ENCODE measurements at regions not wholly inside any gene's neighbourhood (a gene's known extent, or its start where the extent isn't known, plus 50 kb on each side); places are given as distances from the start of the nearest gene placed in this dataset.
A peak's percentile ranks its signal among the peaks of the same experiment; 100 is the strongest.

- no peaks in the 10 kb centered on the region for H3K79me2 ChIP-seq (replicated peaks; ENCODE audit: insufficient read depth)
- no peak overlapping the region for H3K4me3 ChIP-seq
- no peaks in the 10 kb centered on the region for H3K36me3 ChIP-seq (ENCODE audit: insufficient read depth)
- no peak overlapping the region for H3K27ac ChIP-seq (ENCODE audit: low read depth)
- no peak for ATAC-seq
- no peaks in the 10 kb centered on the region for H4K20me1 ChIP-seq (replicated peaks; ENCODE audit: insufficient read depth)
- no peak overlapping the region for H3K27ac Mint-ChIP-seq
- peaks cover 11% of the 10 kb centered on the region for H3K4me1 Mint-ChIP-seq
- H3K4me3 Mint-ChIP-seq = no peak overlapping the region
- no peak overlapping the region for H3K4me2 ChIP-seq
- H3K4me1 ChIP-seq (ENCODE audit: insufficient read depth) = no peaks in the 10 kb centered on the region
- no peak for DNase-seq (ENCODE audit: low spot score)
- H2AFZ ChIP-seq = peak overlapping the region; percentile 84; the same call in 1 of the 2 replicates
- H3F3A ChIP-seq (replicated peaks; ENCODE audit: low read depth) = no peaks in the 10 kb centered on the region
- no peaks in the 10 kb centered on the region for H3K27me3 ChIP-seq (ENCODE audit: insufficient read depth)
- no peaks in the 10 kb centered on the region; the same call in 1 of the 2 replicates for H3K9me2 ChIP-seq (ENCODE audit: insufficient read depth)
- TF ChIP-seq CREB1 (CRISPR knock-in tag; IDR thresholded peaks at IDR 0.05; ENCODE audit: low read depth) (no peak), ZNF114 (CRISPR knock-in tag; IDR thresholded peaks at IDR 0.05) (no peak), JUNB (IDR thresholded peaks at IDR 0.05; ENCODE audit: unreplicated experiment) (no peak)
- peaks cover 1% of the 10 kb centered on the region for H3K27me3 Mint-ChIP-seq (ENCODE audit: insufficient read depth, low read depth, poor library complexity)
- no peaks in the 10 kb centered on the region for H3K36me3 Mint-ChIP-seq (ENCODE audit: low read depth)
- no peaks in the 10 kb centered on the region for H3K9me3 Mint-ChIP-seq
Measured at GRCh38 chr11:123268156-123268555, 73.1 kb upstream of the CLMP start.

DNA sequence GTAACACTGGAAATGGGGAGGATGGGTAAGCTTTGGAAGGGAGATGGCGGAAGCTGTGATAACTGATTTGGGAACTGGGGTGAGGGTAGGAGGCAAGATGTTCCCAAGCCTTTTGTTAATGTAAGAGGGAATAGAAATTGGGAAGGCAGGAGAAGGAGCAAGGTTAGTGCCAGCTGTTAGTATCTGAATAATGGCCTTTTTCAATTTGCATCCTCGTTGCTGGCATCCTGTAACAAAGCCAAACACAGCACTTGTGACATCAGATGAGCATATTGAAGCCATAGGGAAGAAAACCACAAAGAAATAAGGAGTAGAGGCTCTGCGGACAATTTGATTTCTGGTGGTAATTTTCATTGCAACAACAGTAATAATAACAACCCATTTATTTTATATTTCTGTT is 70.9 kb upstream of the CLMP start:
- Histone ChIP-seq H4K20me1 (replicated peaks; ENCODE audit: insufficient read depth) (no peaks in the 10 kb centered on the region), H3K36me3 (ENCODE audit: insufficient read depth) (no peaks in the 10 kb centered on the region), H3K27me3 (ENCODE audit: insufficient read depth) (peaks cover 1% of the 10 kb centered on the region; the same call in 1 of the 2 replicates), H3K4me2 (no peak overlapping the region), H3K27ac (ENCODE audit: low read depth) (no peak overlapping the region), H3K9me2 (ENCODE audit: insufficient read depth) (no peaks in the 10 kb centered on the region; the same call in 1 of the 2 replicates), H3K4me3 (no peak overlapping the region), H3K4me1 (ENCODE audit: insufficient read depth) (no peaks in the 10 kb centered on the region), H3K79me2 (replicated peaks; ENCODE audit: insufficient read depth) (no peaks in the 10 kb centered on the region), H3F3A (replicated peaks; ENCODE audit: low read depth) (no peaks in the 10 kb centered on the region), H2AFZ (peak overlapping the region; percentile 59; the same call in 1 of the 2 replicates)
- no peak overlapping the region for H3K27ac Mint-ChIP-seq
- H3K4me1 Mint-ChIP-seq = peaks cover 18% of the 10 kb centered on the region
- H3K4me3 Mint-ChIP-seq = no peak overlapping the region
- ATAC-seq (no peak), DNase-seq (ENCODE audit: low spot score) (no peak)
- H3K9me3 Mint-ChIP-seq = no peaks in the 10 kb centered on the region
- peaks cover 2% of the 10 kb centered on the region for H3K27me3 Mint-ChIP-seq (ENCODE audit: insufficient read depth, low read depth, poor library complexity)
- no peaks in the 10 kb centered on the region for H3K36me3 Mint-ChIP-seq (ENCODE audit: low read depth)
- TF ChIP-seq STAT1 (IDR thresholded peaks at IDR 0.05; ENCODE audit: unreplicated experiment) (no peak), EZH2phosphoT487 (IDR thresholded peaks at IDR 0.05; ENCODE audit: unreplicated experiment) (no peak), ZNF114 (CRISPR knock-in tag; IDR thresholded peaks at IDR 0.05) (no peak), CREB1 (CRISPR knock-in tag; IDR thresholded peaks at IDR 0.05; ENCODE audit: low read depth) (no peak), NANOG (IDR thresholded peaks at IDR 0.05; ENCODE audit: borderline replicate concordance) (no peak), ZNF331 (CRISPR knock-in tag; IDR thresholded peaks at IDR 0.05; ENCODE audit: low read depth) (no peak), JUNB (IDR thresholded peaks at IDR 0.05; ENCODE audit: unreplicated experiment) (no peak), POLR2AphosphoS5 (IDR thresholded peaks at IDR 0.05; ENCODE audit: low read depth) (no peak)
- TF ChIP-seq, protein P1, sequence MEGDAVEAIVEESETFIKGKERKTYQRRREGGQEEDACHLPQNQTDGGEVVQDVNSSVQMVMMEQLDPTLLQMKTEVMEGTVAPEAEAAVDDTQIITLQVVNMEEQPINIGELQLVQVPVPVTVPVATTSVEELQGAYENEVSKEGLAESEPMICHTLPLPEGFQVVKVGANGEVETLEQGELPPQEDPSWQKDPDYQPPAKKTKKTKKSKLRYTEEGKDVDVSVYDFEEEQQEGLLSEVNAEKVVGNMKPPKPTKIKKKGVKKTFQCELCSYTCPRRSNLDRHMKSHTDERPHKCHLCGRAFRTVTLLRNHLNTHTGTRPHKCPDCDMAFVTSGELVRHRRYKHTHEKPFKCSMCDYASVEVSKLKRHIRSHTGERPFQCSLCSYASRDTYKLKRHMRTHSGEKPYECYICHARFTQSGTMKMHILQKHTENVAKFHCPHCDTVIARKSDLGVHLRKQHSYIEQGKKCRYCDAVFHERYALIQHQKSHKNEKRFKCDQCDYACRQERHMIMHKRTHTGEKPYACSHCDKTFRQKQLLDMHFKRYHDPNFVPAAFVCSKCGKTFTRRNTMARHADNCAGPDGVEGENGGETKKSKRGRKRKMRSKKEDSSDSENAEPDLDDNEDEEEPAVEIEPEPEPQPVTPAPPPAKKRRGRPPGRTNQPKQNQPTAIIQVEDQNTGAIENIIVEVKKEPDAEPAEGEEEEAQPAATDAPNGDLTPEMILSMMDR (conservative IDR thresholded peaks at IDR 0.05; ENCODE audit: low read depth in 2 of 2) = no peak
- TF ChIP-seq, protein P2, sequence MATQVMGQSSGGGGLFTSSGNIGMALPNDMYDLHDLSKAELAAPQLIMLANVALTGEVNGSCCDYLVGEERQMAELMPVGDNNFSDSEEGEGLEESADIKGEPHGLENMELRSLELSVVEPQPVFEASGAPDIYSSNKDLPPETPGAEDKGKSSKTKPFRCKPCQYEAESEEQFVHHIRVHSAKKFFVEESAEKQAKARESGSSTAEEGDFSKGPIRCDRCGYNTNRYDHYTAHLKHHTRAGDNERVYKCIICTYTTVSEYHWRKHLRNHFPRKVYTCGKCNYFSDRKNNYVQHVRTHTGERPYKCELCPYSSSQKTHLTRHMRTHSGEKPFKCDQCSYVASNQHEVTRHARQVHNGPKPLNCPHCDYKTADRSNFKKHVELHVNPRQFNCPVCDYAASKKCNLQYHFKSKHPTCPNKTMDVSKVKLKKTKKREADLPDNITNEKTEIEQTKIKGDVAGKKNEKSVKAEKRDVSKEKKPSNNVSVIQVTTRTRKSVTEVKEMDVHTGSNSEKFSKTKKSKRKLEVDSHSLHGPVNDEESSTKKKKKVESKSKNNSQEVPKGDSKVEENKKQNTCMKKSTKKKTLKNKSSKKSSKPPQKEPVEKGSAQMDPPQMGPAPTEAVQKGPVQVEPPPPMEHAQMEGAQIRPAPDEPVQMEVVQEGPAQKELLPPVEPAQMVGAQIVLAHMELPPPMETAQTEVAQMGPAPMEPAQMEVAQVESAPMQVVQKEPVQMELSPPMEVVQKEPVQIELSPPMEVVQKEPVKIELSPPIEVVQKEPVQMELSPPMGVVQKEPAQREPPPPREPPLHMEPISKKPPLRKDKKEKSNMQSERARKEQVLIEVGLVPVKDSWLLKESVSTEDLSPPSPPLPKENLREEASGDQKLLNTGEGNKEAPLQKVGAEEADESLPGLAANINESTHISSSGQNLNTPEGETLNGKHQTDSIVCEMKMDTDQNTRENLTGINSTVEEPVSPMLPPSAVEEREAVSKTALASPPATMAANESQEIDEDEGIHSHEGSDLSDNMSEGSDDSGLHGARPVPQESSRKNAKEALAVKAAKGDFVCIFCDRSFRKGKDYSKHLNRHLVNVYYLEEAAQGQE (IDR thresholded peaks at IDR 0.05; ENCODE audit: unreplicated experiment) = no peak
- TF ChIP-seq, protein P3, sequence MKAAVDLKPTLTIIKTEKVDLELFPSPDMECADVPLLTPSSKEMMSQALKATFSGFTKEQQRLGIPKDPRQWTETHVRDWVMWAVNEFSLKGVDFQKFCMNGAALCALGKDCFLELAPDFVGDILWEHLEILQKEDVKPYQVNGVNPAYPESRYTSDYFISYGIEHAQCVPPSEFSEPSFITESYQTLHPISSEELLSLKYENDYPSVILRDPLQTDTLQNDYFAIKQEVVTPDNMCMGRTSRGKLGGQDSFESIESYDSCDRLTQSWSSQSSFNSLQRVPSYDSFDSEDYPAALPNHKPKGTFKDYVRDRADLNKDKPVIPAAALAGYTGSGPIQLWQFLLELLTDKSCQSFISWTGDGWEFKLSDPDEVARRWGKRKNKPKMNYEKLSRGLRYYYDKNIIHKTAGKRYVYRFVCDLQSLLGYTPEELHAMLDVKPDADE (IDR thresholded peaks at IDR 0.05) = no peak
